ENCODE measurements at regions not wholly inside any gene's neighbourhood (a gene's known extent, or its start where the extent isn't known, plus 50 kb on each side); places are given as distances from the start of the nearest gene placed in this dataset.

GRCh38 chr5:115072266-115073064 is 97.2 kb downstream of the TRIM36 start:
- no peak for DNase-seq

- no peak for DNase-seq
Measured at GRCh38 chr5:115070737-115071136, 99.0 kb downstream of the TRIM36 start.

DNA sequence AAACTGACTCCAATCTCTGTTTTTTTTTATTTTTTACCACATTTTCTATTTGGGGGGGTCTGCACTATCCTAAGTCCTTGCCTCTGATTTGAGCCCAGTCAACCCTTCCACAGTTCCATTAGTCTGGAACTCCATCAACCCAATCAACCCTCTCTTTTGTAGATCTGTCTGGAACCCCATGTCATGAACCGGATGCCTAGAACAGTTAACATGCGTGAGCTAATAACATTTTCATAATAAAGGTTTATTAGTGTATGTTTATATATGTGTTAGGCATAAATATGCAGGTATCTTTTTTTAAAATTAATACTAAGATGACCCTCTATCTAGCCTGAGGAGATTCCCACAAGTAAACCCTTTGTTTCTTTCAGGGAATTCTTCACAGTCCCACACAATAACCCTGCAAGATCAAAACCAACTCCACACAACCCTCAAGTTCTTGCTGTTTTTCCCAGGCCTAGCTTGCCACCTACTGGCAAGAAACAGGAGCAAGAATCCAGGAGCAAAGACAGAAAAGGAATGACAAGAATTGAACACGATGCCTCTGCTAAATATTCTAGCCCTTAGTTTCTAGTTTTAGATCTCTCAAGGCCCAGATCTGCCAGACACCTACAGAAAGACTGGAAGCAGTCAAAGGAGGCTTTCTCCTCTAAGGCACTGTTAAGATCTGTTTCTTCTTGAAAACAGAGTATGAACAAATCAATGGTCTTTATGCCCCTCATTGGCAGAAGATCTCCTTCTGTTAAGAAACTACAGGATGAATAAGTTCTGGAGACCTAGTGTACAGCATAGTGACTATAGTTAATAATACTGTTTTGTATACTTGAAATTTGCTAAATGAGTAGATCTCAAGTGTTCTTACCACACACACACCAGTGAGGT is 100.4 kb downstream of the TRIM36 start:
- DNase-seq: no peak

DNA sequence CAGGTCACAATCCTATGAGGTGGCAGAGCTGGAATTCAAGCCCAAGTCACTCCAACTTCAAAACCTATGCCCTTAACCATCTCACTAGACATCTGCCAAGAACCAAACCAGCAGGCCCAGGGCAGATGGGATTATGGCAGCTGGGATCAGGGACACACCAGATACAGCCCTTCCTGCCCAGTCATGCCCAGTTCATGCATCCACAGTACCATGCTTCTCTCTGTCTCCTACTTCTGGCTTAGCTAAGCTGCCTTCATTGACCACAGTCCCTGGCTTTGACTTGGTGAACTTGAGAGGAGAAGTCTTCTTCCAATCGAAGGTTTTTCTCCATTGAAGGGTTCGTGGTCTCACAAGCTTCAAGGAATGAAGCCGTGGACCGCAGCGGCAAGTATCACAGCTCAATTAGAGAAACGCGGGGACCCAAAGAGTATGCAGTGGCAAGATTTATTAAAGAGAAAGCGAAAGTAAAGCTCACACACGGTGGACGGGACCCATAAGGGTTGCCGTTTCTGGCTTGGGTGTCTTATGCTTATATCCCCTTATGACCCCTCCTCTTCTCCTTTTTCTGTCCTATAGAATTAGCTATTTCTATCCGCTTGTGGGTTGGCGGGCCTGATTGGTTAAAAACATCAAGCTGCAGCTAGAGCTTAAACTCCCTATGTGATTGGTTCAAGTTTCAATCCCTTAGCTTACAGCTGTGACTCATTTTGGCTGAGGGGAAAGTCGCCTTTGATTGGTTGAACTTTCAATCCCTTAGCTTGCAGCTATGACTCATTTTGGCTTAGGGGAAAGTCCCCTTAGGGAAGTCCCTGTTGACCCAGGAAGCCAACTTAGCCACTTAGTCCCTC is 101.2 kb downstream of the TRIM36 start:
- peak; percentile 1 for DNase-seq

DNA sequence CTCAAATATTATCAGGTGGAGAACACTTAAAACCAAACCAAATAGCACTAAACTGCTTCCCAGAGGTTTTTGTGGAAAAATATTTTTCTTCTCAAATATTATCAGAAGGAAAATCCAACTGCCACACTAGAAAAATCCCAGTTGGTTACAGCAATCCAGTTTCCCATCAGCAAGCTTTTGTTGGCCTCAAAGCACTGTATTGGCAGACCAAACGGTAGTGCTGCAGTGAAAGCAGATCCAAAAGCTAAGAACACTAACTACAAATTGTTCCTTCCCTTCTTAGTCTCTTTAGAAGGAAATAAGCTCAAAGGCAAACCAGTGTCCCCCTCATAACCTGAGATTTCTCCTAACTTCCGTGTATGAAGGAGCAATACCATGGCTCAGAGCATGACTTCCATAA is 105.3 kb downstream of the TRIM36 start:
- DNase-seq: no peak

DNA sequence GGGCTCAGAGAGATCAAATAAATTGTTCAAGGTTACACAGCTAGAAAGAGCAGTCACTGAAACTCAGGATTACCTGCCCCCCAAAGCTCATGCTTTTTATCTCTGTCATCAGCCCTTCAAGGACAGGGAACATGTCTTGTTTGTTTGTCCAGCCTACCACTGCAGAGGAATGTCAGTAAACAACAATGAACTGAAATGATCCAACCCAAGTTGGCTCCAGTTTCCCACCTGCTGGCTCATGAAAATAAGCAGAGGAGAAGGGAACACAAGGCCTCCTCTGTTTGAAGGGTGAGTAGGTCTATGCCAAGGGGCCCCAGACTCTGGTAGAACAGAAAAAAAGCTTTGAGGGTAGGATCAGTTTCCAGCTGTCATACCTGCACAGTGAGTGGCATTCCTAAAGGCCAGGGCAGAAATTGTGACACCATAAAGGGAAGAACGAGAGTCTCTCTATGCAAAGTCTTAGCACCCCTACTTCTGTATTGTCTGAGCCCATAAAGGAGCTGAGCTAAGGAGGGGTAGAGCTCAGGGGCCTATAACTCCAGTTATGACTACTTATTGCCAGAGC is 115.2 kb downstream of the TRIM36 start:
- DNase-seq: no peak

DNA sequence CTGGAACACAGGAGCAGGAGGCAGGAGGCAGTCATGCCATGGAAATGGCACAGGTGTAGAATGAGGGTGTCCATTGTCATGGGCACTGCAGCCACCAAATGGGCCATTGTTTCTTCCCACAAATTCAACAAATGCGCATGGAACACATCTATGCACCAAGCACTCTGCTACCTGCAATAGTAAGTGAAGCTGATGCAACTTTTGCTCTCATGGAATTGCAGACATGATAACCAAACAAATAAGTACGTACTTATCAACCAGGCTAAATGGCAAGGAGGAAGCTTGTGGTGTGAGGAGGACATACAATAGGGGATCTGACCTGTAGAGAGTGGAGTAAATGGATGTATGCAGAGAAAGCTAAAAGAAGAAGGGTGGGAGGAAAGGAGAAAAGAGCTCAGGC is 116.8 kb downstream of the TRIM36 start:
- DNase-seq: no peak

- DNase-seq: no peak
Measured at GRCh38 chr5:115050866-115051265, 118.8 kb downstream of the TRIM36 start.

GRCh38 chr5:115033861-115034260 is 135.8 kb downstream of the TRIM36 start:
- no peak for DNase-seq

GRCh38 chr5:115028557-115028956 is 141.2 kb downstream of the TRIM36 start:
- no peak for DNase-seq

DNA sequence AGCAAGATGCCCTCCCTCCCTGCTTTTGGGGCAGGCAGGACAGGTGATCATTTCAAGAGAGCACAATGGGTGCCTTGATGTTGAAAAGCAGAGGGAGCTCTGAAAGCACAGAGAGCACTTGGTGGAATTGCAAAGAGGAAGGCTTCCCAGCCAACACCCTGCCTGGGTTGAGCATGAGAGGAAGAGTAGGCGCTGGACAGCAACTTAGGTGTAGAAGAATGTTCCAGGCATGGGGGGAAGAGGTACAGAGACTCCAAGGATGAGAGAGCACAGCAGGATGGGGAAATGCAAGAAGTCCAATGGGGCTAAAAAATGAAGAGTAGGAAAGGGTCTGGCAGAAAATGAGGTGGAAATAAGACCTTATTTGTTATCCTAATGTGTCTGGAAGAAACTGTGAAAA is 144.8 kb downstream of the TRIM36 start:
- DNase-seq: no peak

DNA sequence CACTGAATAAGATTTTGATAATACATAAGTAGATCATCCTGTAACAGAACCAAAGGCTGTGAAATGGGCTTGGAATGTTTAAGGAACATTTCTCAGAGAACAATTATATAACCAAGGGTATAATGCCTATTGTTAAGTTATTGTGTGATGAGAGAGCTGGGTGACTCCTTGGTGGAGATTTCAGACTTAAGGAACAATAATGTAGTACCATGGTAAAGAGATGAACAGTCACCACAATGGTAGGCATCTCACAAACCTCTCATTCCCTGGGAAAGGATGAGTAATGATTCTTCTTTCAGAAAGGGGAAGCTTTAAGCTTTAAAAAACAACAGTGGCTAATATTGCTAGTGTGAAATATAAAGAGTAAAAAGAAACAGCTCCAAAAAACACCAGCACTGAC is 147.4 kb downstream of the TRIM36 start:
- no peak for DNase-seq

GRCh38 chr5:115016646-115017045 is 153.1 kb downstream of the TRIM36 start:
- DNase-seq: no peak

GRCh38 chr5:114999176-114999575 is 170.5 kb downstream of the TRIM36 start:
- DNase-seq: no peak

DNA sequence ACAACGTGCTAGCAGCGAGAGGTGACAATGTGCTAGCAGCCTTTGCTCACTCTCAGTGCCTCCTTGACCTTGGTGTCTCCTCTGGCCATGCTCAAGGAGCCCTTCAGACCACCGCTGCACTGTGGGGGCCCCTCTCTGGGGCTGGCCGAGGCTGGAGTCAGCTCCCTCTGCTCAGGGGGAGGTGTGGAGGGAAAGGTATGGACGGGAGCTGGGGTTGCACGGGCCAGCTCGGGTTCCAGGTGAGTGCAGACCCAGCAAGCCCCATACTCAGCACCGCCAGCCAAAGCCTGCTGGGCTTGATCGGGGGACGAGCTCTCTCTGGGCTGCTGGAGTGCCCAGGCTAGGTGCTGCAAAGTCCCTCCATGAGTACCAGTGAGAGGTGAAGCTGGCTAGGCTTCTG is 180.2 kb downstream of the TRIM36 start:
- no peak for DNase-seq

GRCh38 chr5:114988096-114988495 is 181.6 kb downstream of the TRIM36 start:
- no peak for DNase-seq

- no peak for DNase-seq
Measured at GRCh38 chr5:114984796-114985195, 184.9 kb downstream of the TRIM36 start.

DNA sequence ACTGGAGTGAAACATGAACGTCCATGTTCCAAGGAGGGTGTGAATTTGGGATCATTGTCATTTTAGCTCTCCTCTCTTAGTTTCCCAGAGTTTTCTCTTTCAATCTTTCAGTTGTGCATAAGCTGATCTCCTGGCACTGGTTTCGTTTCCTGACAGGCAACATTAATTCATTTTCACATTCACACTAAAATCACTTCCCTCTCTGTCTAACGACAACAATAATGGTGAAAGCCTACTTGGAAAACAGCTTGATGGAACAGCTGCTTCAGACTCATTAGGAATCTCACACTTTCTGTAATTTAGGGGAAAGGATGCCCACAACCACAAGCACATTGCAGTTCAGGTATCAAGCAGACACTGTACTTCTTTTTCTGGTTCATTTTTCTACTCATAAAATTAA is 188.6 kb downstream of the TRIM36 start:
- no peak for DNase-seq

- no peak for DNase-seq
Measured at GRCh38 chr5:114977979-114978573, 191.6 kb downstream of the TRIM36 start.

- DNase-seq: no peak
Measured at GRCh38 chr5:114969482-114969881, 200.2 kb downstream of the TRIM36 start.

- DNase-seq: no peak
Measured at GRCh38 chr5:114957384-114957783, 212.3 kb downstream of the TRIM36 start.

- DNase-seq: no peak
Measured at GRCh38 chr5:114953565-114953964, 216.1 kb downstream of the TRIM36 start.

All from stimulated activated CD4-positive, alpha-beta T cell treated with anti-CD3 and anti-CD28 coated beads, Interleukin-12 subunit alpha, Interleukin-12 subunit beta, amount 100 ng/mL, for 4 hours (primary cell).